Activated CD8-positive, alpha-beta memory T cell treated with anti-CD3 and anti-CD28 coated beads, Interleukin-2, amount 50 U/mL, for 24 hours (primary cell): ENCODE measurements at regions not wholly inside any gene's neighbourhood (a gene's known extent, or its start where the extent isn't known, plus 50 kb on each side); places are given as distances from the start of the nearest gene placed in this dataset.

Experiments
- DNase-seq: peaks from one replicate; pipeline ENCODE4 v3.0.0-alpha.2; 2020; ENCODE audit errors: extremely low read depth

GRCh38 chr10:4663162-4663992 is 162.6 kb upstream of the AKR1E2 start:
- no peak for DNase-seq

DNA sequence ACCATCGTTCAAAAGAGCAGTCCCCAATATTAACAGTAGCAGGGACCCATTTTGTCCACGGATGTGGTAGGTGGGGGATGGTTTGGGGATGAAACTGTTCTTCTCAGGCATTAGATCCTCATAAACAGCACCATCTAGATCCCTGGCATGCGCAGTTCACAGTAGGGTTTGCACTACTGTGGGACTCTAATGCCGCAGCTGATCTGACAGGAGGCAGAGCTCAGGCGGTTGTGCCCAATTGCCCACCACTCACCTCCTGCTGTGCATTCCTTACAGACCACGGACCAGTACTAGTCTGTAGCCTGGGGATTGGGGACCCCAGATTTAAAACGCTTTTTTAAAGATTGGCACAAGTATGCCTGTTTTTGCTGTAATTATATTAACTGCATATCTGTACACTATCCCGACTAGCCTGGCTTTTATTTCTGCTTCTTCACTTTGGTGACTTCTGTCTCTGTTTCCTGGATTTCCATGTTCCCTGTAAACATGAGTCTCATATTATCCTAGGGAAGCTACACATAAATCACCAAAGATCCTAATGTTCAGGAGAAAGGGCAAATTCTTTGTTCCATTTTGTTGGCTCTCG is 163.3 kb upstream of the AKR1E2 start:
- DNase-seq, result no peak

- no peak for DNase-seq
These were observed 164.3 kb upstream of the AKR1E2 start for GRCh38 chr10:4661511-4662255.

DNA sequence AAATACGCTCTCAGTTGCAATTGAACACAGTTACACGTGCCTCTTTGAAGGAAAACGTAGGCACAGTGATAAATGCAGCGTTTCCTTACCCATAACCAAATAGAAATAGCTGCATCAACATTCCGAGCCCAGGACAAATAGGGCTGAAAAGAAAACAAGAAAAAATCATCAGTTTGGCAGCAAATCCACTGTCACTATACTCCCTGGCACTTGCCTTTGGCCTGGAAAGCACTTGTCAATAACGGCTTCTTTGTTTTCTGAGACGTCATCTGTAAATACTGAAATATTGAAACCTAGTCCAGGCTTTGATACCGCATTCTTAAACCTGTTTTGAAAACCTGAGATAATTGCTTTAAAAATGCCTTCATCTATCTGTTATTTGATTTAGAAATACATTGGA is 167.2 kb upstream of the AKR1E2 start:
- no peak for DNase-seq

GRCh38 chr10:4656576-4657194 is 169.3 kb upstream of the AKR1E2 start:
- DNase-seq, result no peak

- DNase-seq, result no peak
These were observed 170.1 kb upstream of the AKR1E2 start for GRCh38 chr10:4655879-4656278.

GRCh38 chr10:4655406-4655805 is 170.6 kb upstream of the AKR1E2 start:
- no peak for DNase-seq

- DNase-seq, result no peak
These were observed 171.5 kb upstream of the AKR1E2 start for GRCh38 chr10:4654496-4654895.

GRCh38 chr10:4653160-4653559 is 172.8 kb upstream of the AKR1E2 start:
- no peak for DNase-seq

- DNase-seq, result no peak
These were observed 173.6 kb upstream of the AKR1E2 start for GRCh38 chr10:4652111-4653010.

- DNase-seq, result no peak
These were observed 174.5 kb upstream of the AKR1E2 start for GRCh38 chr10:4651404-4652037.

GRCh38 chr10:4650582-4650981 is 175.4 kb upstream of the AKR1E2 start:
- DNase-seq, result no peak

GRCh38 chr10:4649886-4650508 is 176.0 kb upstream of the AKR1E2 start:
- DNase-seq, result no peak

DNA sequence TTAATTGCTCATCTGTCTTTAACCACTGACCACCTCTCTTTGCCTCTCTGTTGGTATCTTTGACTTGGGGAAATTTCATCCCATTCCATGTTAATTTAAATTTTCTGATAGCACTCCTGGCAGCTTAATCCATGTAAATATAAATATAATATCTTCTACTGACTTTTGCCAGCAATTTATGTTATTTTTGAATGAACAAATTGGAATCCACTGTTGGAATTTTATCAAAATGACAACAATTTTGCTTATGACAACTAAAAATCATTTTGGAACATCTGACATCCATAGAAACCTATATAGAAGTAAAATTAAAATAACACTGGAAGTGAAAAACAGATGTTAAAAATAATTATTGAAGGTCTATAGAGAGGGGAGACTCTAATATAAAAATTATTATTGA is 176.5 kb upstream of the AKR1E2 start:
- no peak for DNase-seq

DNA sequence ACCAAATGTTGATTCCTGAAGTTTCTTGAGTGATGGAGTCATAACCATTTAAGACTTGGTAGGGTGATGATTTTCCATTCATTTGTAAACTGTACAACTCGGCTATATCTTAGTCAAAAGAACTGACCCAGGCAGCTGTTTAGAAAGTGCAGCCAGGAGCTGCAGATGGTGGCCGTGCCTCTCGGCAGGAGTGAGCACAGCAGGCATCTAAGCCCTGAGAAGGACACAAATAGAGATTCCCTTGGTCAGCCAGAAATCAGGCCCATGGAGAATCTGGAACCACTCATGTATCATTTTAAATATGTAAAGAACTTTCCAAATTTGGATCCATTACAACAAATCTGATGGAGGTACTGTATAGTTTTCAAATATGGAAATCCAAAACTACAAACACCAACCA is 177.0 kb upstream of the AKR1E2 start:
- no peak for DNase-seq

GRCh38 chr10:4647109-4647785 is 178.8 kb upstream of the AKR1E2 start:
- DNase-seq, result no peak

GRCh38 chr10:4646547-4646946 is 179.5 kb upstream of the AKR1E2 start:
- DNase-seq, result no peak

DNA sequence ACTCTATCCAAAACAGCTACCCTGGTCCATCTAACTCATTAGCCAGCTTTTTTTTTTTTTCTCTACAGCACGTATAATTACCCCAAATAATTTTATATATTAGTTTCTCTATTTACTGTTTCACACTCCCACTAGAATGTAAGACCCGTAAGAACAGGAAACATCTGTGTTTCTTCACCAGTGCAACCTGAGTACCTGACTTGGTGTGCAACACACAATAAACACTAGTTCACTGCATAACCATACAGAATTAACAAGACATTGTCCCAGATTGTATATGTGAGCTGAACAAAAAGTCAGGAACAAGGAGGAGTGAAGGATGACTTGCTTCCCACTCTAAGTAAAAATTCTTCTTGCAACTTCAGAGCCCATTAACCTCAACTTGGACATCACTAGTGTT is 180.2 kb upstream of the AKR1E2 start:
- no peak for DNase-seq

DNA sequence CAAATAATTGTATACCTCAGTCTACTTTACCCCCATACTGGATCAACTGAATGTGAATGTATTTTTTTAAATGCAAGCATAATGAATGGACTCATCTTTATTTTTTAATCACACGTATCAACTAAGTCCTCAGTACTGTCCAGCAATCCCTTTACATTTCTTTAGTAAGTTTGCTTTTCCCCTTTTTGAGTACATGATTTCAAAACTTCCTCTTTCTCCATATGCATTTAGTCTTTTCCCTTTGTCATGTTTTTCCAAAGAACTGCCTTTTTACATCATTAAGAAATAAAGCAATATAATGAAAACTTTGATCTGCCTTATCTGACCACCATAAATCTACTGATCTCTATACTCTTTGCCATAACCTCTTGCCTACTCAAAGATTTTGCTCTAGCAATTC is 182.5 kb upstream of the AKR1E2 start:
- no peak for DNase-seq

DNA sequence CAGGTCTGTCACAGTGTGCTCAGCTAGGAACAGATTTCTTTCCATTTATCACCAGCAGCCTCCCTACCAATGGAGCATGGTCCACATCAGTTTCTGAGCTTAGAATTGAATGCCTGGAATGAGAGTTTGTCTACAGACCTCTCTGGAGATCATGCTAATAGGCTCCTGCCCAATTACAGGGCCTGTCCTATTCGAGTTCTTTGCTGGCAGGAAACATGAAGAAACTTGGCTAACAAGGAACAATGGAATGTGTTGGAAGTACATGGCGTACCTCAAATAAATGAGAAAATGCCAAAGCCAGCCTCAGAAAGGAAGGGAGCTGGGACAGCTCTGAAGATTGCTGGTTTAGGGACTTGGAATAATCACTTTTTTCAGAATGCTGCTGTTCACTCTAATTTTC is 186.0 kb upstream of the AKR1E2 start:
- no peak for DNase-seq
